GM18511 (cell line): ENCODE measurements at regions not wholly inside any gene's neighbourhood (a gene's known extent, or its start where the extent isn't known, plus 50 kb on each side); places are given as distances from the start of the nearest gene placed in this dataset.

Experiments used
- ATAC-seq: cut with Tn5 transposase; IDR thresholded peaks from one replicate; pipeline ENCODE4 v1.9.1; 2021; ENCODE audit warnings: mild to moderate bottlenecking, moderate library complexity; ENCODE audit not compliant: unreplicated experiment

- no peak for ATAC-seq
Measured at GRCh38 chr4:165716472-165716871, 156.6 kb upstream of the TLL1 start.

GRCh38 chr4:165718660-165719059, 154.4 kb upstream of the TLL1 start:
- ATAC-seq: no peak

DNA sequence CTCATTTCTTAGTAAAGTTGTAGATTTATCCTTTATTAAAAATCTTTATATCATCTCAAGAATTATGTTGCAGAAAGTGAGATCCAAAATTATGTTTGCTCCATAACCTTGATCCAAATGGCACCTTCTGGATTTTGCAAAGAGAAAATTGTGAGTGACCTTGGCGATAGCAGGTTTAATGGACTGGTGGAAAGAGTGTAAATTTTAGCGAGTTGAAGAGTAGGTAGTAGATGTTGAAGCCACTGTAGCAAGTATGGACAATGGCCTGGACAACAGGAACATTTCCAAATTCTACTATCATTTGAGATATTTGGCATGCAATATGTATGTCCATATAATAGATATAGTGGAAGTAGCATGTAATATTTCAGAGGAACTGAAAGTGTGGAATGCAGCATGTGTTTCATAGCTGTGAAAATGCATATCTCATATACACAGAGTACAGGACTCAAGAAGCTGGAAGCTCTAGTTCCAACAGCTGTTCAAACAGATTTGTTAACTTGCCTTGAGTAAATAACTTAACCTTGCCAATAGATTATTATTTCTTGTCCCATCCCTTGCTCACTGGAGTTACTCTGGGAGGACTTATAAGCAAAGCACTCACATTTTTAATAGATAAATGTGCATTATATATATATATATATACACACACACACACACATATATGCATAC, 152.5 kb upstream of the TLL1 start:
- no peak for ATAC-seq

DNA sequence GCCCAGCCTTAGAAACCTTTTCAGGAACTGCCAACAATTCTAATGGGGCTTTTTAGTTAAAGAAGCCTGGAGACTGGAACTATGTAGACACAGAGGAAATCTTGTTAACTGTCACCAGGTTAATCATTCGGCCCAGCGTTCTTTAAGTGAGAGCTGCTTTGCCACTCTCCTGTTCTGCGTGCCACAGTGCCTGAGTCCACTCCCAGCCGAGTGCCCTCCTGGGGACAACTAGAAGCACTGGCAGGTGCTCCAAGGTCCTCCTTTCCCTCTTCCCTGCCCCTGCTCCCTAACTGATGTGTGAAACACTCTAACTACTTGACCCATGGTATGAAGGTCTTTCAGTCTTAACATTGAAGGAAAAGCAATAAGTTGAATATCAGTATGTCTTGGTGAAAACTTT, 151.2 kb upstream of the TLL1 start:
- no peak for ATAC-seq

GRCh38 chr4:165723051-165723795, 149.8 kb upstream of the TLL1 start:
- no peak for ATAC-seq

DNA sequence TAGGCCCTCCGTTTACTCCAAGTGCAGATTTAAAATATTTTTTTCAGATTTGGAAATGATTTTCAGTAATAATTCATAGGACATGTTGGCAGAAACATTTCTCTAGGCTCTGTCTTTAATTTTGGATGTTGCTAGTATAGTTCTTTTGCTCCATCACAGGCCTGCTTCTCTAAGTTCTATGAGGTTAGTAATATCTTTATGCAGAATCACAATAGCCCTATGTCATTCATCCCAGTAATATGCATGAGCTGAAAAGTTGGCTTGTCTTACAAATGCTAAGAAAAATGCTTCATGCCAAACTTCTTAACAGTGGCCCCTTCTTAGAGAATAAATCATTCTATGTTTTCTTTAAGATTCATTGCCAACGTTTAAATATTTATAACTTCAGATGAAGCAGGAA, 148.3 kb upstream of the TLL1 start:
- ATAC-seq: no peak

GRCh38 chr4:165725352-165725751, 147.7 kb upstream of the TLL1 start:
- ATAC-seq: no peak

GRCh38 chr4:165726831-165727230, 146.2 kb upstream of the TLL1 start:
- ATAC-seq: no peak

GRCh38 chr4:165737309-165737972, 135.6 kb upstream of the TLL1 start:
- no peak for ATAC-seq

DNA sequence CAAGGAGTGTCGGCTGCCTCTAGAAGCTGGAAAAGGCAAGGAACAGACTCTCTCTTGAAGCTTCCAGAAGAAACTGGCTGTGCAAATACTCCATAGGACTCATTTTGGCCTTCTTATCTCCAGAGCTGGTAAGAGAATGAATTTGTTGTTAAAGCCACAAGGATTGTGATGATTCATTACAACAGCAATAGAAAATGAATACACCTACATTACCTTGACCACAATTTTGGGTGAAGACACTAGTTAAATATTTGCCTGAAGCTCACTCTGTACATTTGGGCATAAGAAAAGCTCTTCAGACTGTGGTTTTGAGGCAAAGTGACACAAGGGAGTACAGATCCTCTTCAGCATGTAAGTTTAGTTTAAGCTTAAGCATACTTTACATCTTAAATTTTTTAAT, 134.5 kb upstream of the TLL1 start:
- peak; percentile 82 for ATAC-seq

DNA sequence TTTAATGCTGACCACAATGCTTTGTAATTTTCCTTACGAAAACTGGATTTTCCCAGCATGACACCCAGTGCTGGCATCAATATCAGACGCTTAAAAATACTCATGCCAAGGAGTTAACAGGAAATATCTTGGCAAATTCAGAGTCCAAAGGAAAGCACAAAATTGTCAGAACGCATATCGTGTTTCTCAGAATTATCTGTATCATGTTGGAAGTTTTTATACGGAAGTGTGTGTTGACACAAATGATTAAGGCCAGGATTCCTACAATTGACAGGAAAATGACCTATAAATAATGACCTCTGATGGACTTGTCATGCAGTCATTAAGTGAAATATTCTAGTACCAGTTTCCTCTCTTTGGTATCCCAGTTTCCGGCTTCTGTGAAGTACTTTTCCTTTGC, 132.1 kb upstream of the TLL1 start:
- ATAC-seq: no peak

DNA sequence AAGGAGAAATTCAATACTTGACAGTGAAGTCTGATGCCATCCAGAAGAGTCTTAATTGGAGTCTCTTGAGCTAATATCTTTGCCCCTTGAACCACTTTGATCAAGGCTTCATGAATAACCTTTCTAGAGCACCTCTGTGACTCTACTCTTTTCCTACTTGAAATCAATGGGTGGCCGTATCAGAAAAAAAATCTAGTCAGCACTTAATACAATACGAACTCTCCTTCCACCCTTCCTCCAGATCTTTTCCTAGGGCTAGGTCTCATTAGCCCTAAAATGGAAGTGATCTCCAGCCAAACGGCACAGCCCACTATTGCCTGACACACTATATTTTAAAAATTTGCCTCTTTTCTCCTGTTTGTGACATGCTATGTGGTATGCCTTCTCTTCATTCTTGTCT, 129.6 kb upstream of the TLL1 start:
- ATAC-seq: no peak

- no peak for ATAC-seq
Measured at GRCh38 chr4:165744370-165744769, 128.7 kb upstream of the TLL1 start.

DNA sequence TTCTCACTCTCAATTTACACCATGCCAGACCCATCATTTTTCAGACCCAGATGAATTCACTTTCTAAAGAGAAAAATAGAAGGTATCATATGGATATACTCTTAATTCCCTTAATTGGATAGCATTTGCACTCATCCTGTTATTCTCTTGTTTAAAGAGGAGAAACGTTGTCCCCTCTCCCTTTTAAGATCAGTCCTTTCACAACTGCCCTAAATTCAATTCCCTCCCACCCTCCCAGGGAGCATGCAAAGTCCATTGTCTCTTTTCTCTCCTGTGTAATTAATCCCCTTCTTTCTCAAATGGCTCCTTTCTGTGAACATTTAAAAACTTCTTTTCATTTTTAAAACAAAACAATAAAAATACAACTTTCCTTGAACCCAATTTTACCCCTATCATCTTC, 124.7 kb upstream of the TLL1 start:
- no peak for ATAC-seq

- ATAC-seq: no peak
Measured at GRCh38 chr4:165751882-165752281, 121.2 kb upstream of the TLL1 start.

- ATAC-seq: no peak
Measured at GRCh38 chr4:165754664-165755063, 118.4 kb upstream of the TLL1 start.

DNA sequence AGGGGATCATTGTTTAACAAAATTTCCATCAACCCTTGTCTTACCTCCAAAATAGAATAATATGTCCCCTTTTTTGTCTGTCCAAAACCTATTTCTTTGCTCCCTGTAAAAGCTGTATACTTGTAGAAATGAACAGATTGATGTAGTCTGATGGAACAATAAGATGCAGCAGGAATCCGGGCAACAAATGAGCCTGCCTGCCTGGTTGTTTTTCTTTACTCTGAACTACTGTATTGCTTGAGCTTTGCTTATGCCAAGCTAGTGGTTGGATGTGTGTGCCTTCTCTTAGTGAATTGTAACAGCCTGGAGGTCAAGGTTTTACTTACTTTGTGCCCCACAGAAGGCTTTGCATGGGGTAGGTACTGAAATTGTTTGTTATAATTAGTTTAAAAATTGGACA, 116.2 kb upstream of the TLL1 start:
- no peak for ATAC-seq

DNA sequence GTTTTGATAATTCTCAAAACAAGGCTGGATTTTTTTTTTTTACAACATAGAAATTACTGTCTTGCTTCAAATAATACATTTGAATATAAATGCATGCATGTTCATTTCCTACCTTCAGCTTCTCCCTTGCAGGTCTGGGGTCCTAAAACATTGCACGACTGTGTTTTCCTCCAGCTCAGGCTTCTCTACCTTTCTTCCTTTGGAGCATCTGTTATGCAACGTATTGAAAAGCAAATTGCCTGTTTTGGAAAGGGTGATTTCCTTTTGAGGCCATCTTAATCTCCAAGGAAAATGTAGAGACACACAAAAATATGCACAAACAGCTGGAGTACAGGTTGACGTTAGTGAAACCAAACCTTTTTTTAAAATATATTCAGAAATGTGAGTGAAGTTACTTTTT, 115.6 kb upstream of the TLL1 start:
- no peak for ATAC-seq

DNA sequence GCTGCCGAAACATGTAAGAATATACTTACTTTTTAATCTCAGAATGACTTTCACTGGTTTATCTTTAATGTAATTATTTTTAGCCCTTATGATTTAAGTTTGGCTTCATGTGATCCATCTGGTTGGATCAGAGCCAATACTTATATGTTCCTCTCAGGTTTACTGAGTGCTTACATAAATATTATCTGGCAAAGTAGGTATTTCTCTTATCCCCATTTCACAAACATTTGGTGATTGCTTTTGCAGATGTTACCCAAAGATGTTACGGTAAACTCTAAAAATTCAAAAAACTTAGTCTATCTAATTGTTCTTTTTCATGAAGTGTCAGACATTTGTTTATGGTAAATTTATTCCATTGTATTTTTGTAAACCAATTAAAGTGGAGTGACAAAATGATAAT, 115.0 kb upstream of the TLL1 start:
- ATAC-seq: no peak

DNA sequence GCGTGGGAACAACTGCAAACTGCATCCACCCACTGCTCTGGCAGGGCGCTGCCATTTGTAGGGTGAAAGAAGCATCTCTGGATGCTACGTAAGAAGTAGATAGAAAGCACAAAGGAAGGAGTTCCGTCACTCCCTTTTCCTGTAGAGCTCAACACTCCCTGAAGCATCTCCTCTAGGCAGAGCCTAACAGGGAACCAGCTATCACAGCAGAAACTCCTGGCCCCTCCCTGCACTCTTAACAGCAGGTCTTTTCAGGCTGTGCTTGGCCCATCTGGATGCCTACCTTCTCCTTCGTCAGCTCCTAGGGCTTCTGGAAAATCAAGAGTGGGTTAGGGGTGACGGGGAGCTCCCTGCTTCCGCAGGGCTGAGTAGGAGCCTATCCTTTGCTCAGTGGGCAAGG, 112.9 kb upstream of the TLL1 start:
- no peak for ATAC-seq

GRCh38 chr4:165761963-165762362, 111.1 kb upstream of the TLL1 start:
- ATAC-seq: no peak

DNA sequence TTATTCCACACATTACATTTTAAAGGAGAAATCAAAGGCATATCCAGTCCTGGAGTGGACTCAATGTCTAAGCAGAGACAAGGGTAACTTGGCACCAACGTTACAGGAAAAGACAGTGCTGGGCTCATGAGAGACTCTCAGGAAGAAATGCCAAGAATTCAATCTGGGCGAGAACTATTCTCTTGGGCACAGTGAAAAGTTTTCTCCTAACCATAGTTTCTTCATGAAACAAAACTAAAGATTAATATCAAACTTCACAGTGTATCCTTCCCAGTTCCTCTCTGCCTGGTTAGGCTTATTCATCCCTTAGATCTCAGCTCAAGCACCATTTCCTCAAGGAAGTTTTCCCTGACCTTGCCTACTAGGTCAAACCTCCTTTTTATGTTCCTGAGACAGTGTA, 109.4 kb upstream of the TLL1 start:
- no peak for ATAC-seq
